GM23338 (cell line): ENCODE measurements at regions not wholly inside any gene's neighbourhood (a gene's known extent, or its start where the extent isn't known, plus 50 kb on each side); places are given as distances from the start of the nearest gene placed in this dataset.

ENCODE experiments used
- ATAC-seq: fragments of 200-7000 bp; cut with Tn5 transposase; 3 replicates; pipeline ENCODE4 v1.9.1; 2020
- DNase-seq: peaks from one replicate; pipeline ENCODE4 v3.0.0-alpha.2; 2015; ENCODE audit warnings: low spot score
- H2AFZ ChIP-seq: fragments of 200-600 bp; sonication (generic); 2 replicates; pipeline ENCODE4 v1.8.0; 2016; ENCODE audit warnings: antibody characterized with exemption, mild to moderate bottlenecking, moderate library complexity
- H3F3A ChIP-seq: fragments of 200-600 bp; sonication (generic); replicated peaks from 2 replicates; pipeline ENCODE4 v1.8.0; 2017; ENCODE audit warnings: antibody characterized with exemption, mixed run types, low read depth
- H3K27ac ChIP-seq: fragments of 200-600 bp; sonication (generic); 2 replicates; pipeline ENCODE4 v1.6.1; 2016; ENCODE audit warnings: low read depth
- H3K27me3 ChIP-seq: fragments of 200-600 bp; sonication (generic); 2 replicates; pipeline ENCODE4 v1.8.0; 2016; ENCODE audit warnings: mild to moderate bottlenecking, mixed run types, moderate library complexity; ENCODE audit not compliant: insufficient read depth
- H3K36me3 ChIP-seq: fragments of 200-600 bp; sonication (generic); 2 replicates; pipeline ENCODE4 v1.8.0; 2016; ENCODE audit warnings: mild to moderate bottlenecking; ENCODE audit not compliant: insufficient read depth
- H3K4me1 ChIP-seq: fragments of 200-600 bp; sonication (generic); 2 replicates; pipeline ENCODE4 v1.8.0; 2016; ENCODE audit warnings: mild to moderate bottlenecking, moderate library complexity; ENCODE audit not compliant: insufficient read depth
- H3K4me2 ChIP-seq: fragments of 200-600 bp; sonication (generic); 2 replicates; pipeline ENCODE4 v1.7.1; 2017; ENCODE audit warnings: mixed run types
- H3K4me3 ChIP-seq: fragments of 200-600 bp; sonication (generic); 2 replicates; pipeline ENCODE4 v1.6.1; 2016; ENCODE audit warnings: mixed run types
- H3K79me2 ChIP-seq: fragments of 200-600 bp; sonication (generic); replicated peaks from 2 replicates; pipeline ENCODE4 v1.8.0; 2017; ENCODE audit warnings: mild to moderate bottlenecking; ENCODE audit not compliant: insufficient read depth
- H3K9me2 ChIP-seq: fragments of 200-600 bp; sonication (generic); 2 replicates; pipeline ENCODE4 v1.8.0; 2017; ENCODE audit not compliant: insufficient read depth
- H4K20me1 ChIP-seq: fragments of 200-600 bp; sonication (generic); replicated peaks from 2 replicates; pipeline ENCODE4 v1.8.0; 2017; ENCODE audit warnings: mild to moderate bottlenecking; ENCODE audit not compliant: insufficient read depth
- H3K27ac Mint-ChIP-seq: 2 replicates; pipeline ENCODE4 v1.8.0; 2020; ENCODE audit warnings: inconsistent platforms, mild to moderate bottlenecking, moderate library complexity, mixed read lengths
- H3K27me3 Mint-ChIP-seq: 3 replicates; pipeline ENCODE4 v1.8.0; 2022; ENCODE audit warnings: low read depth, mild to moderate bottlenecking, moderate library complexity, mixed read lengths, inconsistent platforms; ENCODE audit not compliant: insufficient read depth, poor library complexity
- H3K36me3 Mint-ChIP-seq: 3 replicates; pipeline ENCODE4 v1.8.0; 2021; ENCODE audit warnings: low read depth, mild to moderate bottlenecking, inconsistent platforms, moderate library complexity, mixed read lengths
- H3K4me1 Mint-ChIP-seq: 3 replicates; pipeline ENCODE4 v1.8.0; 2020; ENCODE audit warnings: mild to moderate bottlenecking, inconsistent platforms, mixed read lengths
- H3K4me3 Mint-ChIP-seq: 3 replicates; pipeline ENCODE4 v1.8.0; 2021; ENCODE audit warnings: moderate library complexity, mild to moderate bottlenecking, inconsistent platforms, mixed read lengths
- H3K9me3 Mint-ChIP-seq: 3 replicates; pipeline ENCODE4 v1.8.0; 2020; ENCODE audit warnings: moderate library complexity, mild to moderate bottlenecking, inconsistent platforms, mixed read lengths
- CREB1 ChIP-seq: fragments of 250-450 bp; sonication (Bioruptor Pico); IDR thresholded peaks from 2 replicates; pipeline ENCODE4 v1.5.0; 2020; ENCODE audit warnings: low read depth, mild to moderate bottlenecking, moderate library complexity
- CTCF ChIP-seq, 2 experiments: fragments of 200-600 bp in 1 of 2; sonication (generic) in 1 of 2; conservative IDR thresholded peaks; 2 replicates each; pipeline versions ENCODE4 v1.5.1 to v1.6.1; 2016 to 2017; ENCODE audit warnings: antibody characterized with exemption in 2 of 2, low read depth in 2 of 2, mild to moderate bottlenecking in 2 of 2, moderate library complexity in 1 of 2
- EZH2 ChIP-seq: fragments of 200-600 bp; sonication (generic); IDR thresholded peaks from one replicate; pipeline ENCODE4 v1.8.0; 2017; ENCODE audit warnings: antibody characterized with exemption, mild to moderate bottlenecking, low read depth; ENCODE audit not compliant: unreplicated experiment
- EZH2phosphoT487 ChIP-seq: fragments of 200-600 bp; sonication (generic); IDR thresholded peaks from one replicate; pipeline ENCODE4 v1.8.1; 2018; ENCODE audit warnings: antibody characterized with exemption; ENCODE audit not compliant: unreplicated experiment
- JUNB ChIP-seq: IDR thresholded peaks from one replicate; pipeline ENCODE4 v1.6.1; 2016; ENCODE audit warnings: antibody characterized with exemption; ENCODE audit not compliant: unreplicated experiment
- NANOG ChIP-seq: IDR thresholded peaks from 2 replicates; pipeline ENCODE4 v1.6.1; 2016; ENCODE audit warnings: antibody characterized with exemption, borderline replicate concordance
- POLR2AphosphoS5 ChIP-seq: IDR thresholded peaks from 2 replicates; pipeline ENCODE4 v1.6.1; 2016; ENCODE audit warnings: antibody characterized with exemption, low read depth
- STAT1 ChIP-seq: IDR thresholded peaks from one replicate; pipeline ENCODE4 v1.6.1; 2016; ENCODE audit warnings: antibody characterized with exemption; ENCODE audit not compliant: unreplicated experiment
- ZNF114 ChIP-seq: fragments of 250-450 bp; sonication (Bioruptor Pico); IDR thresholded peaks from 2 replicates; pipeline ENCODE4 v1.5.0; 2020; ENCODE audit warnings: mild to moderate bottlenecking, moderate library complexity
- ZNF331 ChIP-seq: fragments of 250-450 bp; sonication (Bioruptor Pico); IDR thresholded peaks from 2 replicates; pipeline ENCODE4 v1.5.0; 2020; ENCODE audit warnings: low read depth, mild to moderate bottlenecking, moderate library complexity
- TF ChIP-seq, protein P1 (sequence below): IDR thresholded peaks from 2 replicates; pipeline ENCODE4 v1.6.1; 2016; ENCODE audit warnings: antibody characterized with exemption
- TF ChIP-seq, protein P2 (sequence below): fragments of 250-450 bp; sonication (Bioruptor Pico); IDR thresholded peaks from 2 replicates; pipeline ENCODE4 v1.5.0; 2020; ENCODE audit warnings: mild to moderate bottlenecking, moderate library complexity

- Histone ChIP-seq H2AFZ (no peak overlapping the region), H3K4me1 (no peaks in the 10 kb centered on the region), H3K27me3 (no peaks in the 10 kb centered on the region), H3K36me3 (peaks cover 10% of the 10 kb centered on the region), H3K4me3 (no peak overlapping the region), H3K27ac (no peak overlapping the region), H3K4me2 (no peak overlapping the region), H3K79me2 (no peaks in the 10 kb centered on the region), H3K9me2 (no peaks in the 10 kb centered on the region), H4K20me1 (no peaks in the 10 kb centered on the region), H3F3A (no peaks in the 10 kb centered on the region)
- no peak for ATAC-seq
- DNase-seq = no peak
- peaks cover 91% of the 10 kb centered on the region for H3K9me3 Mint-ChIP-seq
- no peak overlapping the region for H3K4me3 Mint-ChIP-seq
- peaks cover 29% of the 10 kb centered on the region for H3K36me3 Mint-ChIP-seq
- H3K27ac Mint-ChIP-seq = no peak overlapping the region
- peaks cover 3% of the 10 kb centered on the region for H3K27me3 Mint-ChIP-seq
- TF ChIP-seq, protein P1, sequence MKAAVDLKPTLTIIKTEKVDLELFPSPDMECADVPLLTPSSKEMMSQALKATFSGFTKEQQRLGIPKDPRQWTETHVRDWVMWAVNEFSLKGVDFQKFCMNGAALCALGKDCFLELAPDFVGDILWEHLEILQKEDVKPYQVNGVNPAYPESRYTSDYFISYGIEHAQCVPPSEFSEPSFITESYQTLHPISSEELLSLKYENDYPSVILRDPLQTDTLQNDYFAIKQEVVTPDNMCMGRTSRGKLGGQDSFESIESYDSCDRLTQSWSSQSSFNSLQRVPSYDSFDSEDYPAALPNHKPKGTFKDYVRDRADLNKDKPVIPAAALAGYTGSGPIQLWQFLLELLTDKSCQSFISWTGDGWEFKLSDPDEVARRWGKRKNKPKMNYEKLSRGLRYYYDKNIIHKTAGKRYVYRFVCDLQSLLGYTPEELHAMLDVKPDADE = no peak
- TF ChIP-seq NANOG (no peak), EZH2 (no peak)
- H3K4me1 Mint-ChIP-seq = no peaks in the 10 kb centered on the region
Observed at GRCh38 chr18:78180741-78181140, 798.9 kb upstream of the SALL3 start.

DNA sequence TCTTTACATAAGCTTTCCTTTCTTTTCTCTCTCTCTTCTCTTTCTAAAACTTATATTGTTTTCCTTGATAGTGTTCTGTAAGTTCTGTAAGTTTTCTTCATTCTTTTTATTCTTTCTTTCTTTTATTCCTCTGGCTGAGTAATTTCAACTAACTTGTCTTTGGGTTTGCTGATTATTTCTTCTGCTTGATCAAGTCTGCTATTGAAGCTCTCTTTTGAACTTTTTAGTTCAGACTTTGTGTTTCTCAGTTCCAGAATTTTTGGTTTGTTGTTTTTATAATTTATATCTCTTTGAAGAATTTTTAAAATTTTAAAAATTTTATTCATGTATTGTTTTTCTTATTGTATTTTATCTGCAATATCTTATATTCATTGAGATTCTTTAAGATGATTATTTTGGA lies 795.8 kb upstream of the SALL3 start:
- no peaks in the 10 kb centered on the region for H3K4me1 ChIP-seq
- H3K4me2 ChIP-seq = no peak overlapping the region
- no peak for DNase-seq
- no peaks in the 10 kb centered on the region for H3F3A ChIP-seq
- no peaks in the 10 kb centered on the region for H3K79me2 ChIP-seq
- no peak for ATAC-seq
- no peaks in the 10 kb centered on the region for H3K9me2 ChIP-seq
- no peaks in the 10 kb centered on the region for H4K20me1 ChIP-seq
- Mint-ChIP-seq H3K4me3 (no peak overlapping the region), H3K27me3 (peaks cover 1% of the 10 kb centered on the region), H3K36me3 (peaks cover 12% of the 10 kb centered on the region; the same call in 2 of the 3 replicates), H3K9me3 (peaks cover 82% of the 10 kb centered on the region), H3K27ac (no peak overlapping the region), H3K4me1 (no peaks in the 10 kb centered on the region)
- no peak overlapping the region for H3K4me3 ChIP-seq
- H3K27ac ChIP-seq = no peak overlapping the region
- H2AFZ ChIP-seq = no peak overlapping the region
- no peaks in the 10 kb centered on the region for H3K27me3 ChIP-seq
- peaks cover 10% of the 10 kb centered on the region for H3K36me3 ChIP-seq
- TF ChIP-seq CREB1 (CRISPR knock-in tag) (no peak), EZH2phosphoT487 (no peak), JUNB (no peak), ZNF114 (CRISPR knock-in tag) (no peak), ZNF331 (CRISPR knock-in tag) (no peak), NANOG (no peak), POLR2AphosphoS5 (no peak), CTCF (conservative IDR thresholded peaks at IDR 0.05; ENCODE audit: low read depth in 2 of 2) (no peak), EZH2 (no peak), STAT1 (no peak)
- TF ChIP-seq, protein P2, sequence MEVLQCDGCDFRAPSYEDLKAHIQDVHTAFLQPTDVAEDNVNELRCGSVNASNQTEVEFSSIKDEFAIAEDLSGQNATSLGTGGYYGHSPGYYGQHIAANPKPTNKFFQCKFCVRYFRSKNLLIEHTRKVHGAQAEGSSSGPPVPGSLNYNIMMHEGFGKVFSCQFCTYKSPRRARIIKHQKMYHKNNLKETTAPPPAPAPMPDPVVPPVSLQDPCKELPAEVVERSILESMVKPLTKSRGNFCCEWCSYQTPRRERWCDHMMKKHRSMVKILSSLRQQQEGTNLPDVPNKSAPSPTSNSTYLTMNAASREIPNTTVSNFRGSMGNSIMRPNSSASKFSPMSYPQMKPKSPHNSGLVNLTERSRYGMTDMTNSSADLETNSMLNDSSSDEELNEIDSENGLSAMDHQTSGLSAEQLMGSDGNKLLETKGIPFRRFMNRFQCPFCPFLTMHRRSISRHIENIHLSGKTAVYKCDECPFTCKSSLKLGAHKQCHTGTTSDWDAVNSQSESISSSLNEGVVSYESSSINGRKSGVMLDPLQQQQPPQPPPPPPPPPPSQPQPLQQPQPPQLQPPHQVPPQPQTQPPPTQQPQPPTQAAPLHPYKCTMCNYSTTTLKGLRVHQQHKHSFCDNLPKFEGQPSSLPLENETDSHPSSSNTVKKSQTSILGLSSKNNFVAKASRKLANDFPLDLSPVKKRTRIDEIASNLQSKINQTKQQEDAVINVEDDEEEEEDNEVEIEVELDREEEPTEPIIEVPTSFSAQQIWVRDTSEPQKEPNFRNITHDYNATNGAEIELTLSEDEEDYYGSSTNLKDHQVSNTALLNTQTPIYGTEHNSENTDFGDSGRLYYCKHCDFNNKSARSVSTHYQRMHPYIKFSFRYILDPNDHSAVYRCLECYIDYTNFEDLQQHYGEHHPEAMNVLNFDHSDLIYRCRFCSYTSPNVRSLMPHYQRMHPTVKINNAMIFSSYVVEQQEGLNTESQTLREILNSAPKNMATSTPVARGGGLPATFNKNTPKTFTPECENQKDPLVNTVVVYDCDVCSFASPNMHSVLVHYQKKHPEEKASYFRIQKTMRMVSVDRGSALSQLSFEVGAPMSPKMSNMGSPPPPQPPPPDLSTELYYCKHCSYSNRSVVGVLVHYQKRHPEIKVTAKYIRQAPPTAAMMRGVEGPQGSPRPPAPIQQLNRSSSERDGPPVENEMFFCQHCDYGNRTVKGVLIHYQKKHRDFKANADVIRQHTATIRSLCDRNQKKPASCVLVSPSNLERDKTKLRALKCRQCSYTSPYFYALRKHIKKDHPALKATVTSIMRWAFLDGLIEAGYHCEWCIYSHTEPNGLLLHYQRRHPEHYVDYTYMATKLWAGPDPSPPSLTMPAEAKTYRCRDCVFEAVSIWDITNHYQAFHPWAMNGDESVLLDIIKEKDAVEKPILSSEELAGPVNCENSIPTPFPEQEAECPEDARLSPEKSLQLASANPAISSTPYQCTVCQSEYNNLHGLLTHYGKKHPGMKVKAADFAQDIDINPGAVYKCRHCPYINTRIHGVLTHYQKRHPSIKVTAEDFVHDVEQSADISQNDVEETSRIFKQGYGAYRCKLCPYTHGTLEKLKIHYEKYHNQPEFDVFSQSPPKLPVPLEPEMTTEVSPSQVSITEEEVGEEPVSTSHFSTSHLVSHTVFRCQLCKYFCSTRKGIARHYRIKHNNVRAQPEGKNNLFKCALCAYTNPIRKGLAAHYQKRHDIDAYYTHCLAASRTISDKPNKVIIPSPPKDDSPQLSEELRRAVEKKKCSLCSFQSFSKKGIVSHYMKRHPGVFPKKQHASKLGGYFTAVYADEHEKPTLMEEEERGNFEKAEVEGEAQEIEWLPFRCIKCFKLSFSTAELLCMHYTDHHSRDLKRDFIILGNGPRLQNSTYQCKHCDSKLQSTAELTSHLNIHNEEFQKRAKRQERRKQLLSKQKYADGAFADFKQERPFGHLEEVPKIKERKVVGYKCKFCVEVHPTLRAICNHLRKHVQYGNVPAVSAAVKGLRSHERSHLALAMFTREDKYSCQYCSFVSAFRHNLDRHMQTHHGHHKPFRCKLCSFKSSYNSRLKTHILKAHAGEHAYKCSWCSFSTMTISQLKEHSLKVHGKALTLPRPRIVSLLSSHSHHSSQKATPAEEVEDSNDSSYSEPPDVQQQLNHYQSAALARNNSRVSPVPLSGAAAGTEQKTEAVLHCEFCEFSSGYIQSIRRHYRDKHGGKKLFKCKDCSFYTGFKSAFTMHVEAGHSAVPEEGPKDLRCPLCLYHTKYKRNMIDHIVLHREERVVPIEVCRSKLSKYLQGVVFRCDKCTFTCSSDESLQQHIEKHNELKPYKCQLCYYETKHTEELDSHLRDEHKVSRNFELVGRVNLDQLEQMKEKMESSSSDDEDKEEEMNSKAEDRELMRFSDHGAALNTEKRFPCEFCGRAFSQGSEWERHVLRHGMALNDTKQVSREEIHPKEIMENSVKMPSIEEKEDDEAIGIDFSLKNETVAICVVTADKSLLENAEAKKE (CRISPR knock-in tag) = no peak
